HUES6 (cell line): ENCODE measurements at regions not wholly inside any gene's neighbourhood (a gene's known extent, or its start where the extent isn't known, plus 50 kb on each side); places are given as distances from the start of the nearest gene placed in this dataset.

ENCODE experiments used
- H3K27ac ChIP-seq: 2 replicates; pipeline ENCODE4 v1.7.0; 2013; ENCODE audit warnings: low read depth, mild to moderate bottlenecking, low read length, inconsistent platforms
- H3K27me3 ChIP-seq: 2 replicates; pipeline ENCODE4 v1.6.1; 2013; ENCODE audit warnings: low read length; ENCODE audit not compliant: control insufficient read depth, insufficient read depth
- H3K36me3 ChIP-seq: 2 replicates; pipeline ENCODE4 v1.6.1; 2013; ENCODE audit warnings: low read length; ENCODE audit not compliant: control insufficient read depth, insufficient read depth
- H3K4me1 ChIP-seq: 2 replicates; pipeline ENCODE4 v1.6.1; 2013; ENCODE audit warnings: low read length; ENCODE audit not compliant: control insufficient read depth, insufficient read depth
- H3K4me3 ChIP-seq: 2 replicates; pipeline ENCODE4 v1.5.1; 2013; ENCODE audit warnings: low read depth, low read length
- H3K9ac ChIP-seq: one replicate; pipeline ENCODE4 v1.6.1; 2013; ENCODE audit warnings: mild to moderate bottlenecking, low read length
- H3K9me3 ChIP-seq: 2 replicates; pipeline ENCODE4 v1.6.1; 2013; ENCODE audit warnings: low read depth, low read length; ENCODE audit not compliant: control insufficient read depth, insufficient read depth

DNA sequence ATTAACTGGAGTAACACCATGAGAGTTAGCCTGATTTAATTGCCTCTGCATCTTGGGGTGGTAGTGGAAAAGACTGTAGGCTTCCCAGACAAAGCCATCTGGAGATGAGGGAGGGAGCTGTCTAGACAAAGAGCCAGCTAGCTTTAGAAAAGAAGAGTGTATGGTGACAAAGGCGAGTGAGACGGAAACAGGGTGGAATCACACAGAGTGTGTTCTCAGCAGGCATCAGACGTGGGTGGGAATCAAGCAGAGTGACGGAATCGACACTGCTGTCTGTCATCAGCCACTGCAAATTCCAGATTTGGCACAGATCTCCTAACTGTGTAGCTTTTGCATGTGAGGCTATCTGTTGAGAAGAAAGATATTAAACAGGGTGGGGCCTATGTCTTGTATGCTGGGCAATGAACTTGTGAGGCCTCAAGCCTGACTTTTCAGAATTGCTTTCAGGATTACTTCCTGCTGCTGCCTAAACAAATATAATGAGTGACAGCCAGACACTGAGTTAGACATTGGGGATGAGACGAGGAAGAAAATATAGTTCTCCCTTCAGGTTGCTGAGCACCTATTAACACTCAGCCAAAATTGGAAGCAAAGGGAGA is 236.5 kb upstream of the GRIP1 start:
- Histone ChIP-seq H3K4me1 (peaks cover 6% of the 10 kb centered on the region), H3K36me3 (no peaks in the 10 kb centered on the region), H3K9me3 (0 out of 2 replicates have a peak, but pooled peaks cover 3% of the 10 kb centered on the region), H3K9ac (no peak overlapping the region), H3K27me3 (no peaks in the 10 kb centered on the region), H3K4me3 (no peak overlapping the region), H3K27ac (no peak overlapping the region)

GRCh38 chr12:66916189-66916588 is 237.3 kb upstream of the GRIP1 start:
- Histone ChIP-seq H3K36me3 (no peaks in the 10 kb centered on the region), H3K9ac (no peak overlapping the region), H3K27ac (no peak overlapping the region), H3K9me3 (0 out of 2 replicates have a peak, but pooled peaks cover 3% of the 10 kb centered on the region), H3K4me3 (no peak overlapping the region), H3K27me3 (no peaks in the 10 kb centered on the region), H3K4me1 (peaks cover 6% of the 10 kb centered on the region)

- Histone ChIP-seq H3K36me3 (no peaks in the 10 kb centered on the region), H3K4me3 (no peak overlapping the region), H3K27ac (no peak overlapping the region), H3K27me3 (no peaks in the 10 kb centered on the region), H3K9me3 (no peaks in the 10 kb centered on the region), H3K4me1 (peaks cover 6% of the 10 kb centered on the region), H3K9ac (no peak overlapping the region)
These were observed 240.6 kb upstream of the GRIP1 start for GRCh38 chr12:66919466-66919865.

DNA sequence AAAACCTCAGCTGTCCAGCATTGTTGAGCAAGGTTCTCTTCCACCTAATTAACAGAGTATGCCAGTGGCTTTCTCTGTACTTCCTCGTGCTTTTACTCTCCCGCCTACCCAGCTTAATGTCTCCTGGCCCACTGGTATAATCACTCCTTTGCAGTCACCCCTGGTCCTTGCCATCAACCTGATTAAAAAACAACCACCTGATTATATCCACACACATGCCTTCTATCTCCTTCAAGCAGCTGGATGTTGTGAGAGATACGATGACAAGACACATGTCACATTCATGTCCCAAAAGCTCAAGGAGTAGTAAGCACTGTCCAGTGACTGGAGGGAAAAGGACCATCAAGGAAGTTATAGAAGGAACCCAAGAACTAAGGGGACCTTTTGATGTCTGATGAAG is 241.3 kb upstream of the GRIP1 start:
- Histone ChIP-seq H3K9me3 (no peaks in the 10 kb centered on the region), H3K27me3 (no peaks in the 10 kb centered on the region), H3K9ac (no peak overlapping the region), H3K27ac (no peak overlapping the region), H3K4me3 (no peak overlapping the region), H3K36me3 (no peaks in the 10 kb centered on the region), H3K4me1 (peaks cover 6% of the 10 kb centered on the region)

- no peaks in the 10 kb centered on the region for H3K36me3 ChIP-seq
- no peaks in the 10 kb centered on the region for H3K27me3 ChIP-seq
- no peaks in the 10 kb centered on the region for H3K4me1 ChIP-seq
- no peak overlapping the region for H3K4me3 ChIP-seq
- H3K9ac ChIP-seq, result no peak overlapping the region
- H3K27ac ChIP-seq, result no peak overlapping the region
- H3K9me3 ChIP-seq, result no peaks in the 10 kb centered on the region
These were observed 242.3 kb upstream of the GRIP1 start for GRCh38 chr12:66921151-66921550.

GRCh38 chr12:66925083-66925482 is 246.2 kb upstream of the GRIP1 start:
- no peaks in the 10 kb centered on the region for H3K36me3 ChIP-seq
- H3K9ac ChIP-seq, result no peak overlapping the region
- H3K4me1 ChIP-seq, result no peaks in the 10 kb centered on the region
- no peak overlapping the region for H3K4me3 ChIP-seq
- H3K9me3 ChIP-seq, result no peaks in the 10 kb centered on the region
- no peak overlapping the region for H3K27ac ChIP-seq
- H3K27me3 ChIP-seq, result no peaks in the 10 kb centered on the region

- H3K36me3 ChIP-seq, result no peaks in the 10 kb centered on the region
- H3K9ac ChIP-seq, result no peak overlapping the region
- H3K27ac ChIP-seq, result no peak overlapping the region
- H3K9me3 ChIP-seq, result no peaks in the 10 kb centered on the region
- no peak overlapping the region for H3K4me3 ChIP-seq
- H3K27me3 ChIP-seq, result no peaks in the 10 kb centered on the region
- no peaks in the 10 kb centered on the region for H3K4me1 ChIP-seq
These were observed 250.2 kb upstream of the GRIP1 start for GRCh38 chr12:66929121-66929520.

DNA sequence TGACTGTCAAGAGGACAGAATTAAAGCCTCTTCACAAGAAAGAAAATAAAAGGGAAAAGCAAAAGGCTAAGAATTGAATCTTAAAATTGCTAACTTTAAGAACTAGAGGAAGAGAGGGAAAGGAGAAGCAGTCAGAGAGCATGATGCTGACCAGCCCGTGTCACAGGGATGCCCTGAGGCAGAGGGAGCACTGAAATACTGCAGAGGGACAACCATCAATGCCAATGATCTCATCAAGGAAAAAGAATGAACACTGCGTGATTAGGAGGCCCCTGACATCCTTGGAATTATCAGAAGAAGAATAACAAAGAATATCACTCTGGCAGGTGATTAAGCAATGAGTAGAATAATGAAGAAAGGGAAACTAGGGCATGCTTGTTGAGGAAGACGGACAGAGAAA is 252.2 kb upstream of the GRIP1 start:
- no peak overlapping the region for H3K4me3 ChIP-seq
- H3K9ac ChIP-seq, result no peak overlapping the region
- no peaks in the 10 kb centered on the region for H3K4me1 ChIP-seq
- no peaks in the 10 kb centered on the region for H3K9me3 ChIP-seq
- H3K27ac ChIP-seq, result no peak overlapping the region
- no peaks in the 10 kb centered on the region for H3K36me3 ChIP-seq
- no peaks in the 10 kb centered on the region for H3K27me3 ChIP-seq

GRCh38 chr12:66932126-66932525 is 253.2 kb upstream of the GRIP1 start:
- Histone ChIP-seq H3K36me3 (no peaks in the 10 kb centered on the region), H3K4me3 (no peak overlapping the region), H3K9ac (no peak overlapping the region), H3K27ac (no peak overlapping the region), H3K9me3 (no peaks in the 10 kb centered on the region), H3K4me1 (no peaks in the 10 kb centered on the region), H3K27me3 (no peaks in the 10 kb centered on the region)

GRCh38 chr12:66934302-66935062 is 255.6 kb upstream of the GRIP1 start:
- no peaks in the 10 kb centered on the region for H3K27me3 ChIP-seq
- no peaks in the 10 kb centered on the region for H3K9me3 ChIP-seq
- H3K4me1 ChIP-seq, result no peaks in the 10 kb centered on the region
- H3K9ac ChIP-seq, result no peak overlapping the region
- no peak overlapping the region for H3K27ac ChIP-seq
- no peaks in the 10 kb centered on the region for H3K36me3 ChIP-seq
- H3K4me3 ChIP-seq, result no peak overlapping the region

- no peak overlapping the region for H3K4me3 ChIP-seq
- no peak overlapping the region for H3K27ac ChIP-seq
- no peaks in the 10 kb centered on the region for H3K27me3 ChIP-seq
- H3K9ac ChIP-seq, result no peak overlapping the region
- no peaks in the 10 kb centered on the region for H3K9me3 ChIP-seq
- H3K4me1 ChIP-seq, result peaks cover 21% of the 10 kb centered on the region
- no peaks in the 10 kb centered on the region for H3K36me3 ChIP-seq
These were observed 262.3 kb upstream of the GRIP1 start for GRCh38 chr12:66941150-66941549.
